Nephron progenitor cell (in vitro differentiated cells): ENCODE measurements at regions not wholly inside any gene's neighbourhood (a gene's known extent, or its start where the extent isn't known, plus 50 kb on each side); places are given as distances from the start of the nearest gene placed in this dataset.

ENCODE experiments used
- DNase-seq: peaks from one replicate; pipeline ENCODE4 v3.0.0; 2021
- H3K27ac Mint-ChIP-seq: 2 replicates; pipeline ENCODE4 v1.8.0; 2021; ENCODE audit warnings: mild to moderate bottlenecking, moderate library complexity, mixed read lengths
- H3K27me3 Mint-ChIP-seq: 2 replicates; pipeline ENCODE4 v1.8.0; 2021; ENCODE audit warnings: mild to moderate bottlenecking, low read depth, mixed read lengths; ENCODE audit not compliant: poor library complexity
- H3K36me3 Mint-ChIP-seq: 2 replicates; pipeline ENCODE4 v1.8.0; 2021; ENCODE audit warnings: low read depth, mixed read lengths
- H3K4me1 Mint-ChIP-seq: 2 replicates; pipeline ENCODE4 v1.8.0; 2021; ENCODE audit warnings: mixed read lengths
- H3K4me3 Mint-ChIP-seq: 2 replicates; pipeline ENCODE4 v1.8.0; 2021; ENCODE audit warnings: mild to moderate bottlenecking, moderate library complexity, mixed read lengths
- H3K9me3 Mint-ChIP-seq: 2 replicates; pipeline ENCODE4 v1.8.0; 2021; ENCODE audit warnings: mild to moderate bottlenecking, moderate library complexity, mixed read lengths
- CTCF ChIP-seq: fragments of 200-600 bp; sonication (generic); IDR thresholded peaks from 2 replicates; pipeline ENCODE4 v1.5.0; 2021; ENCODE audit warnings: antibody characterized with exemption

- Mint-ChIP-seq H3K27ac (no peak overlapping the region), H3K4me3 (no peak overlapping the region), H3K4me1 (peaks cover 35% of the 10 kb centered on the region), H3K9me3 (peaks cover 3% of the 10 kb centered on the region), H3K27me3 (peaks cover 7% of the 10 kb centered on the region), H3K36me3 (no peaks in the 10 kb centered on the region)
- TF ChIP-seq CTCF = no peak
- no peak for DNase-seq
Measured at GRCh38 chr1:30321246-30321910, 402.0 kb downstream of the MATN1 start.

DNA sequence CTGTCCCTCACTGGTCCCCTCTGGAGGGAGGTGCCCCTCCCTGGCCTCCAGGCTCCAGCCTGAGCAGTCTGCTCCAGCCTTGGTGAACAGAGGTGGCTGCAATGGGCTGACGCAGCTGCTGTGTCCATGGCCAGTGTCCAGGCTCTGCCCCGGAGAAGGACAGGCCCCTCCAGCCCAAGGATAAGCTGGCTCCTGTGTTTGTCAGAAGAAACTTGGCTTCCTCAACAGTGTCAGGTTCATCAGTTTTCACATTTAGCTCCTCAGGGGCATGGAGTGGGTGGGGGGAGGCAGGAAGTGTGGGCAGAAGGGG is 402.8 kb downstream of the MATN1 start:
- DNase-seq = no peak
- Mint-ChIP-seq H3K4me1 (peaks cover 35% of the 10 kb centered on the region), H3K27ac (no peak overlapping the region), H3K9me3 (peaks cover 5% of the 10 kb centered on the region), H3K27me3 (peaks cover 8% of the 10 kb centered on the region), H3K4me3 (no peak overlapping the region), H3K36me3 (no peaks in the 10 kb centered on the region)
- no peak for TF ChIP-seq CTCF

DNA sequence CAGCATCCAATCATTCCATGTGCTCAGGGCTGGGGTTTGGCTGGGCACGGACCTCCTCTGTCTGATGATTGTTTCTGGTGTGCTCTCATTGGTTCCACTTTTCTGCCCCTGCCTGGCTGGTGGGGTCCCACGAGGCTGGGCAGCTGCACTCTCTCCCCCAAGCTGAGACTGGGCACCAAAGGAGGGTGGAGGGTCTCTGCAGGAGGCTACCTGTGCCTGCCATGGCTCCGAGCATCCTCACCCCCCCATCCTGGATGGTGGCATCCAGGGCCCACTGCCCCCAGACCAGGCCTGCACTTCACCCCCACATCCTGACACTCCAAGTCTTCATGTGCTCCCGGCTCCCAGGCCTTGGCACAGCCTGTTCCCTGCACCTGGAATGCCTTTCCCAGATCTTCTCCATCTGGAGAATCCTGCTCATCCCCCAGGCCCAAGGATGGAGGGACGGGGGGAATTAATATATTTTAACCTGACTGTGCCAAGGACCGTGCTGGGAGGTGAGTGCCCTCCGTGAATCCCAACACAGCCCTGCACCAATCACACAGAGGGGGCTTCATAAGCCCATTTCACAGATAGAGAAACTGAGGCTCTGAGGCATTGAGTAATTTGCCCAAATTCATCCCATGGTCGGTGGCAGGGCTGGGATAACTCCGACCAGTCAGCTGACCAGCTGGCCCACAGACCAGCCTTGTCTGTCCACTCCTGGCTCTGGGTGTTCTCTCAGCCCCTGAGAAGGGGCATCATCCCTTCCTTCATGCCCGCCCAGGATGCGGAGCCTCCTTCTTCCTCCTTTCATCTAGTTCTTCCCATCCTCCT is 403.4 kb downstream of the MATN1 start:
- Mint-ChIP-seq H3K4me1 (peaks cover 35% of the 10 kb centered on the region), H3K27ac (no peak overlapping the region), H3K4me3 (no peak overlapping the region), H3K27me3 (peaks cover 11% of the 10 kb centered on the region), H3K36me3 (no peaks in the 10 kb centered on the region), H3K9me3 (peaks cover 5% of the 10 kb centered on the region)
- DNase-seq = no peak
- no peak for TF ChIP-seq CTCF

- H3K9me3 Mint-ChIP-seq = peaks cover 5% of the 10 kb centered on the region
- no peak overlapping the region for H3K27ac Mint-ChIP-seq
- H3K4me3 Mint-ChIP-seq = no peak overlapping the region
- peaks cover 43% of the 10 kb centered on the region for H3K4me1 Mint-ChIP-seq
- TF ChIP-seq CTCF = no peak
- H3K36me3 Mint-ChIP-seq = no peaks in the 10 kb centered on the region
- DNase-seq = no peak
- peaks cover 12% of the 10 kb centered on the region for H3K27me3 Mint-ChIP-seq
Measured at GRCh38 chr1:30318864-30319718, 404.3 kb downstream of the MATN1 start.

GRCh38 chr1:30318413-30318812 is 405.0 kb downstream of the MATN1 start:
- DNase-seq = no peak
- no peak overlapping the region for H3K27ac Mint-ChIP-seq
- H3K9me3 Mint-ChIP-seq = peaks cover 5% of the 10 kb centered on the region
- TF ChIP-seq CTCF = no peak
- H3K36me3 Mint-ChIP-seq = no peaks in the 10 kb centered on the region
- no peak overlapping the region for H3K4me3 Mint-ChIP-seq
- peaks cover 44% of the 10 kb centered on the region for H3K4me1 Mint-ChIP-seq
- H3K27me3 Mint-ChIP-seq = peaks cover 12% of the 10 kb centered on the region
